KBM-7 (cell line): ENCODE measurements at regions not wholly inside any gene's neighbourhood (a gene's known extent, or its start where the extent isn't known, plus 50 kb on each side); places are given as distances from the start of the nearest gene placed in this dataset.
"Not testable (repeated sequence)": the region's sequence is repeated elsewhere in the genome, so short reads cannot be mapped to it uniquely, and the experiment has no call there.

Experiments
- DNase-seq: peaks from one replicate; pipeline ENCODE4 v3.0.0-alpha.2; 2015
- in situ Hi-C: fragments of 300-500 bp; cut with MboI; formaldehyde crosslinking; loops from 2 replicates; pipeline ENCODE4 v1.14.3; 2020; ENCODE audit warnings: low sequenced_read_pairs, low pct_unique_long_range_greater_than_20kb, mixed read lengths

- DNase-seq, in situ Hi-C loops: not testable (repeated sequence)
These were observed 241.1 kb downstream of the GOLGA6L6 start for GRCh38 chr15:20300351-20301040.

GRCh38 chr15:20297603-20298123 lies 243.9 kb downstream of the GOLGA6L6 start:
- DNase-seq, in situ Hi-C loops: not testable (repeated sequence)

GRCh38 chr15:20296261-20296660 lies 245.3 kb downstream of the GOLGA6L6 start:
- in situ Hi-C loops = not testable (repeated sequence)

GRCh38 chr15:20295238-20295811 lies 246.3 kb downstream of the GOLGA6L6 start:
- in situ Hi-C loops = no loop called here
- no peak for DNase-seq

More at GRCh38 chr15:20296261-20296660, 245.3 kb downstream of the GOLGA6L6 start:
- DNase-seq = not testable (repeated sequence)

GRCh38 chr15:20294651-20295237 lies 246.9 kb downstream of the GOLGA6L6 start:
- in situ Hi-C loops = no loop called here
- DNase-seq = no peak

GRCh38 chr15:20292422-20293005 lies 249.1 kb downstream of the GOLGA6L6 start:
- DNase-seq, in situ Hi-C loops: not testable (repeated sequence)

GRCh38 chr15:20291616-20292015 lies 250.0 kb downstream of the GOLGA6L6 start:
- DNase-seq, in situ Hi-C loops: not testable (repeated sequence)

GRCh38 chr15:20290606-20291005 lies 251.0 kb downstream of the GOLGA6L6 start:
- DNase-seq, in situ Hi-C loops: not testable (repeated sequence)

GRCh38 chr15:20289538-20290103 lies 252.0 kb downstream of the GOLGA6L6 start:
- in situ Hi-C loops, DNase-seq: not testable (repeated sequence)

- in situ Hi-C loops, DNase-seq: not testable (repeated sequence)
These were observed 252.6 kb downstream of the GOLGA6L6 start for GRCh38 chr15:20288800-20289537.

- in situ Hi-C loops, DNase-seq: not testable (repeated sequence)
These were observed 255.0 kb downstream of the GOLGA6L6 start for GRCh38 chr15:20286559-20286958.

GRCh38 chr15:20285696-20286300 lies 255.8 kb downstream of the GOLGA6L6 start:
- DNase-seq, in situ Hi-C loops: not testable (repeated sequence)

GRCh38 chr15:20284891-20285535 lies 256.6 kb downstream of the GOLGA6L6 start:
- in situ Hi-C loops, DNase-seq: not testable (repeated sequence)

- in situ Hi-C loops, DNase-seq: not testable (repeated sequence)
These were observed 257.9 kb downstream of the GOLGA6L6 start for GRCh38 chr15:20283651-20284050.

- DNase-seq, in situ Hi-C loops: not testable (repeated sequence)
These were observed 259.1 kb downstream of the GOLGA6L6 start for GRCh38 chr15:20282491-20282943.

GRCh38 chr15:20281567-20282275 lies 259.9 kb downstream of the GOLGA6L6 start:
- in situ Hi-C loops, DNase-seq: not testable (repeated sequence)

- no peak for DNase-seq
- in situ Hi-C loops = no loop called here
These were observed 260.6 kb downstream of the GOLGA6L6 start for GRCh38 chr15:20280933-20281463.
